ENCODE measurements at regions not wholly inside any gene's neighbourhood (a gene's known extent, or its start where the extent isn't known, plus 50 kb on each side); places are given as distances from the start of the nearest gene placed in this dataset.
"Not testable (repeated sequence)": the region's sequence is repeated elsewhere in the genome, so short reads cannot be mapped to it uniquely, and the experiment has no call there.

DNA sequence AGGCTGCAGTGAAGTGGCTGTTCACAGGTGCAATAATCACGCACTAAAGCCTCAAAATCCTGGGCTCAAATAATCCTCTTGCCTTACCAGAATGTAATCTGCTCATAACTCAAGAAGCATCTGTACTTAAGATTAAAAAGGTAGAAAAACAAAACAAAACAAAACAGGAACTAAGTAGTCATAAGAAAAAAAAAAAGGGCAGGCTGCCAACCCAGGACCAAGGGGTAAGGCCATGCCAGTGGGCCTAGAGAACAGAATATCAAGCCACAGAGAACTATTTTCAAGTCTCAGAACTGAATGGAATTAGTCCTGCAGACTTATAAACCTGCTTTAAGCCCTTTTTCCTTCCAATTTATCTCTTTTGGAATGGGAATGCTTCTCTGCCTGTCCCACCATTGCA, 64.8 kb upstream of the TBC1D3K start:
- DNase-seq (ENCODE audit: low read depth), result no peak

DNA sequence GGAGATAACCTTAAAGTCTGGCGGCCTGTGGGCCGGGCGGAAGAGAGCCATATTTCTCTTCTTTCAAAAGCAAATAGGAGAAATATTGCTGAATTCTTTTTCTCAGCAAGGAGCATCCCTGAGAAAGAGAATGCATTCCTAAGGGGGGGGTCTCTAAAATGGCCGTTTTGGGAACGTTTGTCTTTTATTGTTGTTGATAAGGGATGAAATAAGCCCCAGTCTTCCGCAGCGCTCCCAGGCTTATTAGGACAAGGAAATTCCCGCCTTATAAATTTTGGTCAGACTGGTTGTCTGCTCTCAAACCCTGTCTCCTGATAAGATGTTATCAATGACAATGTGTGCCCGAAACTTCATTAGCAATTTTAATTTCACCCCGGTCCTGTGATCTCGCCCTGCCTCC, 65.8 kb upstream of the TBC1D3K start:
- not testable (repeated sequence) for DNase-seq (ENCODE audit: low read depth)

DNA sequence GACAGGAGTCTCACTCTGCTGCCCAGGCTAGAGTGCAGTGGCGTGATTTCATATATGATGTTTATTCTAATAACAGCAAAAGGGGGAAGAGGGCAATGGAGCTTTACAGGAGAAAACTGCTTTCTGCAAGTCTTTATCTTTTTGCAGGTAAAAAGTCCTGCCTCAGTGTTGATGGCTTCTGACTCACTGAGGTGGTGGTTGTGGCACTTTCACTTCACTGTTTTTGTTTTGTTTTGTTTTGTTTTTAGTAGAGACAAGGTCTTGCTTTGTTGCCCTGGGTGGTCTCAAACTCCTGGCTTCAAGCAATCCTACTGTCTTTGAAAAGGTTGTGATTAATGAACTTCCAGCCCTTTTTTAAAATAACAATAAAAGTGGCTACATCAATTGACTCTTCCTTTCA, 68.0 kb upstream of the TBC1D3K start:
- DNase-seq (ENCODE audit: low read depth), result no peak

DNA sequence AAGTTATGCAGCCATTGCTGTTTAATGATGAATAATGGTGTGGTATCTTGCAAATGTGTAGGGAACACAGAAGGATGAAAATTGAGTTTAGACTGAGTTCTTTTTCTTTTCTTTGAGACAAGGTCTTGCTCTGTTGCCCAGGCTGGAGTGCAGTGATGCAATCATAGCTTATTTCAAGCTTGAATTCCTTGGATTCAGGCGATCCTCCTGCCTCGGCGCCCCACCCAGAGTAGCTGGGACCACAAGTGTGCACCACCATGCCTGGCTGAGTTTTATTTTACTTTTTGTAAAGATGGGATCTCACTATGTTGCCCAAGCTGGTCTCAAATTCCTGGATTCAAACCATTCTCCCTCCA, 74.6 kb upstream of the TBC1D3K start:
- no peak for DNase-seq (ENCODE audit: low read depth)

DNA sequence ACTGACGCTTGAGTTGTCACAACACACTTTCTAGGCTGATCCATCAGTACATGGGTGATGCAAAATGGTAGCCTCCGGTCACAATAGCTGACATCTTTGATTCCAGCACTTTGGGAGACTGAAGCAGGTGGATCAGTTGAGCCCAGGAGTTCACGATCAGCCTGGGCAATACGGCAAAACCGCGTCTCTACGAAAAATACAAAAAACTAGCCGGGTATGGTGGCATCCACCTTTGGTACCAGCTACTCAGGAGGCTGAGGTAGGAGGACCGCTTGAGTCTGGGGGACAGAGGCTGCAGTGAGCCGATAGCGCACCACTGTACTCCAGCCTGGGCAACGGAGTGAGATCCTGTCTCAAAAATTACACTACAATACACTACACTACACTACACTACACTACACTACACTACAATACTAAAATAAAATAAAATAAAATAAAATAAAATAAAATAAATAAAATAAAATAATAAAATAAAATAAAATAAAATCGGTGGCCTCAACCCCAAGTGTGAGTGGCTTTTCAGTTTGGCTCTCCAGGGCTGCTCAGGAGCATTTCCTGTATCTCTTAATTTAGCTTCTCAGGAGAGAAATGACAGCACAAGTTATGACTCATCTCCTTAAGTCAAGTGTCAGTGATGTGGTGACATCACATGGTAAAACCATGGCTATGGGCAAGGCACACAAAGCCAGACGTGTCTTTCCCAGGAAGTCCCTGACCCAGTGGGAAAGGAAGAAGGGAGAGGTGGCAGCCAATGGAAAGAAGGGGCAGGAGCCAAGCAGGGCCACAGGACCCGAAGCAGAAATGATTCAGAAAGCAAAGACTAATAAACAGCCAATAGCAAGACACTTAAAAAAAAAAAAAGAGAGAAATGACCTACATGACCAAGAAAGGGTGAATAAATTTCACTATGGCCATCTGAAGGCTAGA, 75.3 kb upstream of the TBC1D3K start:
- peak; percentile 98 for DNase-seq (ENCODE audit: low read depth)

DNA sequence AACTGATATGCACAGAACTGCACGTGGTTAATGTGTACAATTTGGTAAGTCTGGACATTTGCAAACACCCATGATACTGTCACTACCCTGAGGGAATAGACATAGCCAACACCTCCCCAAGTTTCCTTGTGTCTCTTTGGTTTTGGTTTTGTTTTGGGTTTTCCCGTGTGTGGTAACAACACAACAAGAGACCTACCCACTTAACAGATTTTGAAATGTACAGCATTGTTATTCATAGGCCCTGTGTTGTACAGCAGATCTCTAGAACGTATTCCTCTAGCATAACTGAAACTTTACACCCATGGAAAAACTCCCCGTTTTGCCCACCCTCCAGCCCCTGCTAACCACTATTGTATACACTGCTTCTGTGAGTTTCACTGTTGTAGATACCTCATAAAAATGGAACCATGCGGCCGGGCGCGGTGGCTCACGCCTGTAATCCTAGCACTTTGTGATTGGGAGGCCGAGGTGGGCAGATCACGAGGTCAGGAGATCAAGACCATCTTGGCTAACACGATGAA, 76.3 kb upstream of the TBC1D3K start:
- no peak for DNase-seq (ENCODE audit: low read depth)

DNA sequence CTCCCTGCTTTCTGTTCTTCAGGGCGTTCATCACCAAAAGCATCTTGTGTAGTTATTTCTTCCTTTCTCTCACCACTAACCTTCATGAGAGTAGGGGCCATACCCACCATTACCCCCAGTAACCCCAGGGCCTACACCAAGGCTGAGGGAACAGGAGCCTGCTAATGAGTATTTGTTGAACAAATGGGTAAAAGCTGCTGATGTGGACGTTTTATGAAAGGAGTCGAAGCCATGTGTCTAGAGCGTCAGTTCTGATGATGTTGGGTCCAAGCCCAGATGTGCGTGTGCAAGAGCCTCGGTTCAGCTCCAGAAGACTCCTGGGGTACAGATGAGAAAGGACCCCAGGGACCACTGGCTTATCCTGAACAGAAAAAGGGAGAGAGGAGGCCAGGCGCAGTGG, 77.1 kb upstream of the TBC1D3K start:
- DNase-seq (ENCODE audit: low read depth), result no peak

DNA sequence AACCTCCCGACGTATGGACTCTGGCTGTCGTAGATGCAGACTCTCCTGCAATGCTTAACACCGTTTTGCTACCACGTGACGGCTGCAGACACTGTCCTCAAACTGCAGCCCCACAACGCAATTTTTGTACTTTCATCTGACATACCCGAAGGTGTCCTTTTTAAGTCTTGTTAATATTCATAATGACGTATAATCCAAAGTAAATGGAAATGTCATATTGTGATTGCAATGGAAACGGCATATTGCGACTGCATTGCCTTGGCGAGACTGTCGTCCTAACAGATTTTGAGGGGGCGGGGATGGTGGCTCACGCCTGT, 79.3 kb upstream of the TBC1D3K start:
- DNase-seq (ENCODE audit: low read depth), result no peak

DNA sequence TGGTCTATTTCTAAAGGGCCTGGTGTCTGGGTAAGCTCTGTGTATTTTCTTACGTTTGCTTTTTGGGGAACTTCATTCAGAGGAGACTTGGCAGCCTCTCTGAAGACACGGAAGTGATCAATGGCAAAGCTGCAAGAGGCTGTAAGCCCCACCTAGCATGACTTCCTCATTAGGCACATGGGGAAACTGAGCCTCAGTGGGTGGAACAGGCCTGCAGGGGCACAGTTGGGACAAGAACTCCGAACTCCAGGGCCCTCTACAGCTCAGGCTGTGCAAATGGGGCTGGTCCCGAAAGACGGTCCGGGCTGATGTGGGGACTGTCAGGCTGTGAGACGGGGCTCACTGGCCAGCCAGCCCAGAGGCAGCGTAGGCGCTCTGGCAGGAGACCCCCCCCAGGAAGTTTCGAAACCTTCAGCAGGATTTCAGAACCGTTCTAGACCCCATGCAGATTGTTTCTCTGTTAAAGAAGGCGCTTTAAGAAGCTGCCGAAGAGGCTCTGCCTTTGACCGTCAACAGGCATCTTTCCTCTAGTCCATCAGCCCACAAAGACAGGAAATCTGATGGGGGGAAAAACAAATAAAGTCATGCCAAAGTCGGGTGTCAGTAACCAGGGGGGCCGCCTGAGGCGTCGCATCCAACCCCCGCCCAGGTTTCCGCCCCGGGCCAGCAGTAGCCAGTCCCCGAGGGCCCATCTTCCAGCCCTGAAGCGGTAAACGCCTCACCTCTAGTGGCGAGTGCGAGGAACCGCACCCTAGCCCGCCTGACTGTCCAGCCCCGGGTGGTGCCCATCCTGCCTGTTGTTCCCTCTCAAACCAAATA, 79.8 kb upstream of the TBC1D3K start:
- DNase-seq (ENCODE audit: low read depth), result peak; percentile 63

DNA sequence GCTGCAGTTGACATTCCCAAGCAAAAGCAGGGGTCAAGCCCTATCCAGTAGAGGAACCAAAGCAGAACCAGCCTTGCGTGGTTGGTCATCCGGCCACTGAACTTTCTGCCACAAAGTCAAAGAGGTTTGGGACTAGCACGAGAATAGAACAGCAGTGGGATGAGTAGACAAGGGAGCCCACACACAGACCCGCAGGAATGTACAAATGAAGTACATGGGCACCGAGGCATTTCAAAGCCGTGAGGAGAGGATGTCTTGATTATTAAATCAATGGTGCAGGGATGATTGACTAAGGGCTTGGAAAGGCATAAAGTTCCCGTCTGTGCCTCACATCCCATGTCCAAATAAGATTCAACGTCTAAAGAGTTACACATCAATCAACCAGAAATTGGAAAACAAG, 81.8 kb upstream of the TBC1D3K start:
- no peak for DNase-seq (ENCODE audit: low read depth)

DNA sequence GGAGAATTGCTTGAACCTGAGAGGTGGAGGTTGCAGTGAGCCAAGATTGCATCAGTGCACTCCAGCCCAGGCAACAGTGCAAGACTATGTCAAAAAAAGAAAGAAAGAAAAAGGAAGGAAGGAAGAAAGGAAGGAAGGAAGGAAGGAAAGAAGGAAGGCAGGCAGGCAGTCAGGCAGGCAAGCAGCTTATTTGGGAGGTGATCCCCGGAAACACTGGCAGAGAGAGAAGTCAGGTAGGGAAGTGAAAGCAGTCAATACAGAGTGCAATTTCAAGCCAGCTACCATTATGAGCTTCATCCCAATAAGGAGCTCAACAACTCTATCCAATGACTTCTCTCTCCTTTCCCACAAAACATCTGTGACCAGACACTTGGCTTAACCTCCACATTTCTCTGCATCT, 83.0 kb upstream of the TBC1D3K start:
- no peak for DNase-seq (ENCODE audit: low read depth)

DNA sequence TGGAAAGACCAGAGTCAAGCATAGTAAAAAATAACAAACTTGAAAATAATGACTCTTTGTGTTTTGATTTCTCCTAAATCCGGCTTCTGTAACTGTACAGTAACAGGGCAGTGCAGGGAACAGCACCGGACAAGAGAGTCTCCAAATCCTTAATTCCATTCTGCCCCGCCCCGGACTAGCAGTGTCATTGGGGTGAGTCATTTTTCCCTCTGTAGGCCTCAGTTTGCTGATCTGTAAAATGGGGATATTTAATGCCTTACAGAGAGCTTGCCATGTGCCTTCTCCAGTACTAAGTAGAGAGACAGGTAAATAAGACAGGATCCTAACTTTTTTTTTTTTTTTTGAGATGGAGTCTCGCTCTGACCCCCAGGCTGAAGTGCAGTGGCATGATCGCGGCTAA, 83.6 kb upstream of the TBC1D3K start:
- DNase-seq (ENCODE audit: low read depth), result no peak

DNA sequence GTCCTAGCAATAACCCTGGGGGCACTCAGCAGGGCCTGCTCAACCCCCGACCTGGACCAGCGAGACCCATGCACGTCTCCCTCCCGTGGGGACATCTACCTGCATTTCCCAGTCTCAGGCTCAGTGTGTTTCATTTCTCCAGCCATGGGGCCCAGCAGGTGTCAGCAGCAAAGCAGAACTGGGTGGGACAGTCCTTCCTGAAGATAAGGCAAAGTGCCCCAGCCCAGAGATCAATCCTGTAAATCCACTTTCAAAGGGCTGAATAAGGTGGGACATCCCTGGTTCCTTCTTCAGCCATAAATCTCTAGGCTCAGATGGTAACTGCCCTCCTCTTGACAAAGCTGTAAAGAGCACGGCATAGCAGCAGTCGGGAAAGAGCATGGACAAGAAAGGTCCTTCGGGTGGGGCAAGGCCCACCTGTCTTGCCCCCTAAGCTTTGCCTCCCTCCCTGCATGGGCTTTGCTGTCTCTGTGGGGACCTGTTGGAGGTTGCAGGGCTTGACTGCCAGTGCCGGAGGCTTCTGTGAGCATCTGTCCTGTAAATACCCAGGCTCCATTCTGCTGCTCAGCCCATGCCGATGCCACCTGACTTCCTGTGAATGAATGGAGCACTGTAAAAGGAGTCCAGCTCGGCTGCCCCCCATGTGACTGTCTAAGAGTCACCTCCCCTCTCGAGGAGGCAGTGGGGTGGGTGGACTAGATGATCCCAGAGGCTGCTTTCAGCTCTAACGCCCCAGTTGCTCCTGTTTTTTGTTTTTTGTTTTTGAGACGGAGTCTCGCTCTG, 84.8 kb upstream of the TBC1D3K start:
- no peak for DNase-seq (ENCODE audit: low read depth)

DNA sequence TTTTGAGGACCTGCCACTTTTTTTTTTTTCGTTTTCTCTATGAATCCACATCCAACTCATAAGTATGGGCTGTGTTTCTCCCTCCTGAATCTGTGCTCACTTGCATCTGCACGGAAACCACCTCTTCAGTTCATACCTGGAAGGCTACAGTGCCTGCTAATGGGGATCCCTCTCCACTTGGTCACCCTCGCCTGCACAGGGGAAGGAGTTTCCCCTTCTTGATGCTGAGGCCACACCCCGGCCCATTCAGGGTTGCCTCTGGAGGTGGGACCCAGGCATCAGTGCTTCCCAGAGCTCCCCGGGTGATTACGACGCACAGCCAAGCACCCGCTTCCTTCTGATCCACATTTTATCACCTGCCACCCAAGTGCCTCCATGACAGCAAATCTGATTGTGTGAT, 85.9 kb upstream of the TBC1D3K start:
- no peak for DNase-seq (ENCODE audit: low read depth)

DNA sequence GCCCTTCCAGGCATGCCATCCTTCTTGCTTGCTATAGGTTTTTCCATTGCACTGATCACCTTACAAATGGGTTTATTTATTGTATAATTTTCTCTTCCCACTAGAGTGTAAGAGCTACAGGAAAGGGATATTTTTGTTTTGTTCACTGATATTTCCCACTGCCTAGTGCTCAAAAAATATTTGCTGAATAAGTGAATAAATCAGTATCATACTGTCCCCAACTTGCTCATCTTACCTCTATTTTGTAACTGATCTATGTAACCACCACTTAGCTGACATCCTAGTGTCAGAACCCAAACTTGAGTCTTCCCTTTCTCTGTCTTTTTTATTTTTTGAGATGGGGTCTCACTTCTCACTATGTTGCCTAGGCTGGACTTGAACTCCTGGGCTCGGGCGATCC, 87.6 kb upstream of the TBC1D3K start:
- no peak for DNase-seq (ENCODE audit: low read depth)

DNA sequence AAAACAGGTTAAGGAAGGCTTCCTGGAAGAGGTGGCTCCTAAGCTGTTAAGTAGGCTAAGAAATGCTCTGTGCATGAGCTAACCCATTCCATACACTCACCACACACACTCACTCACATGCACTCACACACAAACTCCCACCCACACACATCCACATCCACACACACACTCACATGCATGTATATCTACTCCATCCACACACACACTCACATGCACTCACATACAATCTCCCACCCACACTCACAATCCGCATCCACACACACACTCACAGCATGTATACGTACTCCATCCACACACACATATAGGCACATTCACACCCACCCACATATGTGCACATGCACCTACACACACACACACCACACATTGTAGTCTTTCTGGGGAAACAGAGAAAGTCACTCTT, 89.3 kb upstream of the HNF1B start:
- no peak for DNase-seq (ENCODE audit: low read depth)

DNA sequence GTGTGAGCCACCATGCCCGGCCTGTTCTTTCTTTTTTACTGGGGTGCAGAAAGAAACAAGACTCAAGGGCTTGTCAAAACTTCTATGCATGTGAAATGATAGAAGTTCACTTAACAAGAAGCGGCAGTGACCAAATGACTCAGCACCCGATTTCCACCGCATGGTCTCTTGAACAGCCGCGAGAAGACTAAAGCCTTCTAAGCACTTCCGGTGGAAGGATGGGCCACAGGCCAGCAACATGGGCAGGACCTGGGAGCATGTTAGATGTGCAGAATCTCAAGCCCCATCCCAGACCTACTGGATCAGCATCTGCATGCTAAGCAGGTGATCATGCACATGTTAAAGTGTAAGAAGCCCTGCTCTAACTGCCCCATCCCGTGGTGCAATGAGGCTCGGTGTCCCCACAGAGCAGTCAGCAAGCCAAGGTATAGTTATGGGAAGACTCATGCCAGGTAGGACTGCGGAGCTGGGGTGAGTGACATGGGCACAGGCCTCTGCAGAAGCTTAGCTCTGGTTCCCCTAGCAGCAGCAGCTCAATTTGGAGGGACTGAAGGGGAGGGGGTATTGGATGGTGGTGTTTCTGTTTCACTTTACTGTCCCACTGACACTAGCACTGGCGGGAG, 88.5 kb upstream of the HNF1B start:
- DNase-seq (ENCODE audit: low read depth), result no peak

DNA sequence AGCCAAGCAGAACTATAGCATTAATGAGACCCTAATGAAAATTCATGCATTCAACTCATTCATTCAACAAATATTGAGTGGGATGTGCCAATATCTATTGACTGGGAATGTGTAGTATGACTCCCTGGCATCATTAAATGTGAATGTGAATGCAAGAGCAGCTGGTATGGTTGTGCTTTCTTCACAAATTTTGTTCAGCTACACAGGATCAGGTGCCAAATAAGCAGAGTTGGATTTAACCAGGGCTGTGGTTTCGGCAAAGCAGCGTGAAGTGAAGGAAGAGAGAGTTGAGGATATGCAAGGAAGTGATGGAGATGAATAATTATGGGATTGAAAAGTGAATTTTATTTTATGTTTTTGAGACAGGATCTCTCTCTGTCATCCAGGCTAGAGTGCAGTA, 87.1 kb upstream of the HNF1B start:
- no peak for DNase-seq (ENCODE audit: low read depth)

DNA sequence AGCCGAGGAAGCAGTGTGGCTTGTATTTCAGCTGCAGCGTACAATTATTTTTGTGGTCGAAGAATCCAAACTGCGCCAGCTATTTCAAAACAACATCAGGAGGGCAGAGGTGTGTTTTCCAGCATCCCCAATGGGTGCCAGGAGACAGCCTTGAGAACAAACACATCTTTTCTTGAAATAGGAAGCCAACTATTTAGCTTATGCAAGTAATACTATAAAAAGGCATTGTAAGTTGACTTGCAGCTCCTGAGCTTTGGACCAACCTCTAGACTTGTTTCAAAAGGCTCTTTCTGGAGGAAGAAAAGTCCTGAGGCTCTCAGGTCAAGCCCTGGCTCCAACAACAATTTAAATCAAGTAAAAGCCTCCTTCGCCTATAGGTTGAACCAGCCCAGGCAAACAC, 86.6 kb upstream of the HNF1B start:
- no peak for DNase-seq (ENCODE audit: low read depth)

DNA sequence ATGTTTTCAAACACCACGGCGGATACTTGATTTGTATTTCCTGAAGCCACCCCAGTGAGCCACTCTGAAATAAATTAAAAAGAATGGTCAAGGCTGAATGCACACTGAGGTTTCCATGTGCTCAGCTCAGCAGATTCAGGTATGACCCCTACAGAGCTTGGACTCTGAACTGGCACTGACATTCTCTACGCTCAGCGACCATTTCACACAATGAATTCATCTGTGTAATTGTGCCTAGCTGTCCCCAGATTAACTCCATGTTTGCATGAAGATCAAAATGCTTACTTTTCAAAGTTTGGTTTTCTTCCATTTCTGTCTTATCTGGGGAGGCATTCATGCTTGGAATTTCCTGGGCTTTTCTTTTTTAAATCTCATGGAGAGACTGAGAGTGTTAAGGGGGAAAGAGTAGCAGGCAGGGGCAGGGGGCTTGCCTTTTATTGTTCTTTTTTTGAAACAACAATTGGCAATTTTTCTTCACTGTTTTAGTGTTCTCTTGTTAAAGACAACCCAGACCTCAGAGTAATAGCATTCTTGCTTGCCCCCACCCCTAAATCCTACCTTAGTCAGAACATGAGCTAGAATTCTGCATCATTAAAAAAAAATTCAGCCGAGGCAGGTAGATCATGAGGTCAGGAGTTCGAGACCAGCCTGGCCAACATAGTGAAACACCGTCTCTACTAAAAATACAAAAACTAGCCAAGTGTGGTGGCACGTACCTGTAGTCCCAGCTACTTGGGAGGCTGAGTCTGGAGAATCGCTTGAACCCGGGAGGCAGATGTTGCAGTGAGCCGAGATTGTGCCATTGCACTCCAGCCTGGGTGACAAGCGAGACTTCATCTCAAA, 85.5 kb upstream of the HNF1B start:
- no peak for DNase-seq (ENCODE audit: low read depth)

DNA sequence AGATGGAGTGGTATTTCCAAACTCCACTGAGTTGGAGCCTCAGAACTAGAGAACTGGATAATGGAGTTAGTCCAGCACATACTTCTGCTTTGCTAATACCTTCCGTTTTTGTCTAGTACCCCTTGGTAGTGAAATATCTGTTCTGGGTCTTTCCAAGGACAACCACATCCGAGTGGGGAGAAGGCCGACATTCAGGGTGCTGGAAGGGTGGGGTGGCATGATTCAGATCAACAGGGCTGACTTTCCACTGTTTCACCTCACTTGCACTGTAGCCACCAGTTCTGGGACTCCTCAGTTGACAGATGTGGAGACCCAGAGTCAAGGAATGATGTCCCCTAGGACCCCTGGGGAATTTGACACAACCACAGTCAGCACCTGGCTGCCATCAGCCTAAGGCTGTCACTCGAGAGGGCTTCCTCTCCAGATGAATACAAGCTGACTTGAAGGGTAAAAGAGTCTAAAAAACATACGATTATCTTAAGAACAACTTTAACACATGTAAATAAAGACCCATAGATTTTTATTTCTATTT, 84.8 kb upstream of the HNF1B start:
- no peak for DNase-seq (ENCODE audit: low read depth)

All from EH (cell line).